GM23248 (cell line): ENCODE measurements at regions not wholly inside any gene's neighbourhood (a gene's known extent, or its start where the extent isn't known, plus 50 kb on each side); places are given as distances from the start of the nearest gene placed in this dataset.

ENCODE experiments used
- DNase-seq: peaks from one replicate; pipeline ENCODE4 v3.0.0-alpha.2; 2015
- H2AFZ ChIP-seq: fragments of 200-600 bp; sonication (generic); 2 replicates; pipeline ENCODE4 v1.6.1; 2016; ENCODE audit warnings: antibody characterized with exemption
- H3F3A ChIP-seq: fragments of 200-600 bp; sonication (generic); 2 replicates; pipeline ENCODE4 v1.6.1; 2016; ENCODE audit warnings: mild to moderate bottlenecking, antibody characterized with exemption, mixed run types; ENCODE audit not compliant: insufficient read depth
- H3K27ac ChIP-seq: fragments of 200-600 bp; sonication (generic); 2 replicates; pipeline ENCODE4 v1.5.1; 2016; ENCODE audit warnings: mild to moderate bottlenecking
- H3K27me3 ChIP-seq: fragments of 200-600 bp; sonication (generic); replicated peaks from 2 replicates; pipeline ENCODE4 v1.6.1; 2016; ENCODE audit warnings: mild to moderate bottlenecking; ENCODE audit not compliant: insufficient read depth
- H3K36me3 ChIP-seq: fragments of 200-600 bp; sonication (generic); 2 replicates; pipeline ENCODE4 v1.6.1; 2016; ENCODE audit warnings: low read depth, mild to moderate bottlenecking
- H3K4me1 ChIP-seq: fragments of 200-600 bp; sonication (generic); 2 replicates; pipeline ENCODE4 v1.6.1; 2016; ENCODE audit warnings: mild to moderate bottlenecking; ENCODE audit not compliant: insufficient read depth
- H3K4me2 ChIP-seq: fragments of 200-600 bp; sonication (generic); one replicate; pipeline ENCODE4 v1.6.1; 2016; ENCODE audit warnings: mild to moderate bottlenecking; ENCODE audit not compliant: unreplicated experiment
- H3K4me3 ChIP-seq: fragments of 200-600 bp; sonication (generic); 2 replicates; pipeline ENCODE4 v1.5.1; 2016; ENCODE audit warnings: mild to moderate bottlenecking
- H3K79me2 ChIP-seq: fragments of 200-600 bp; sonication (generic); 2 replicates; pipeline ENCODE4 v1.6.1; 2016; ENCODE audit warnings: mild to moderate bottlenecking; ENCODE audit not compliant: insufficient read depth
- H3K9ac ChIP-seq: fragments of 200-600 bp; sonication (generic); 2 replicates; pipeline ENCODE4 v1.6.1; 2016; ENCODE audit warnings: mild to moderate bottlenecking
- H3K9me2 ChIP-seq: fragments of 200-600 bp; sonication (generic); 2 replicates; pipeline ENCODE4 v1.6.1; 2016; ENCODE audit warnings: mixed run types, mild to moderate bottlenecking, moderate library complexity; ENCODE audit not compliant: insufficient read depth
- H3K9me3 ChIP-seq: fragments of 200-600 bp; sonication (generic); one replicate; pipeline ENCODE4 v1.6.1; 2017; ENCODE audit warnings: low read depth
- H4K20me1 ChIP-seq: fragments of 200-600 bp; sonication (generic); 2 replicates; pipeline ENCODE4 v1.6.0; 2016; ENCODE audit not compliant: insufficient read depth
- EZH2 ChIP-seq: fragments of 200-600 bp; sonication (generic); IDR thresholded peaks from 2 replicates; pipeline ENCODE4 v1.6.1; 2018; ENCODE audit warnings: antibody characterized with exemption, mild to moderate bottlenecking; ENCODE audit not compliant: insufficient read depth, poor library complexity, severe bottlenecking
- EZH2phosphoT487 ChIP-seq: fragments of 200-600 bp; sonication (generic); IDR thresholded peaks from 2 replicates; pipeline ENCODE4 v1.6.1; 2018; ENCODE audit warnings: antibody characterized with exemption, moderate library complexity, mild to moderate bottlenecking, low read depth; ENCODE audit not compliant: insufficient read depth
- WGBS, 2 experiments: methylation state at CpG; one replicate each; pipeline ENCODE4 v1.1.6; 2015 to 2017; ENCODE audit warnings: low lambda C conversion rate in 2 of 2, low coverage in 1 of 2; ENCODE audit errors: missing lambda C conversion rate in 2 of 2; 5-methylcytosine and 5-hydroxymethylcytosine counted together
- in situ Hi-C: fragments of 300-500 bp; cut with MboI; formaldehyde crosslinking; loops from 2 replicates; pipeline ENCODE4 v1.15.0; 2020

DNA sequence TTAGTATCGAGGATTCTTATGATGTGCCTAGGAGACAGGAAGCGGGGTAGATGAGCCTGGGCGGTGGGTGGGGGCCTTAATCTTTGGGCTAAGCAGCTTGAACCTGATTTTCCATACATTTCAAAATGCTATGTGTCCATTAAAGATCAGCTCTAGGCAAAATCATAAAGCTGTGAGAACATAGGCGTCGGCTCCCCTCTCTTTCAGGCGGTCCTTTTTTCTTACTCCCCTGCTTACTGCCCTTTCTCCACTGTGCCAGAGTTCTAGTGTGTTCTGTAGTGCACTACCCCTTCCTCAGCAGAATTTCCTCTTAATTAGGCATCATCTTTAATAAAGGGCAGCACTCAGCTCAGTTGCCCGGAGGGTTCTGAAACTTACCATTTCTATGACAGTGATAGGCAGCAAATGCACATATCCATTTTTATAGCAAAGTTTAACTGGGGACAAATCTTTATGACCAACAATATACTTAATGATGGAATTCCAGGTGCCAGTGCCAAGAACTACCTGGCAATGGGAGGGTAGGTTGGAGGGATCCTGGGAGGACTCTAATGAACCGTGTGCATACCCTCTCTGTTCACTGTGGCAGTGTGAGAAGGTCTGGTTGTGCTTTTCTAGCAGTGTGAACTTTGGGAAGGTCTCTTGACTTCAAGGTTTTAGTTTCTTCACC, 404.5 kb upstream of the TPM1 start:
- in situ Hi-C loops, result no loop called here
- no peak overlapping the region for H3K4me3 ChIP-seq
- DNase-seq, result no peak
- H3K27ac ChIP-seq, result no peak overlapping the region
- no peak overlapping the region for H3K4me2 ChIP-seq
- no peak for TF ChIP-seq EZH2
- TF ChIP-seq EZH2phosphoT487, result no peak
- no peaks in the 10 kb centered on the region for H3K36me3 ChIP-seq
- peaks cover 46% of the 10 kb centered on the region for H3K79me2 ChIP-seq
- H2AFZ ChIP-seq, result no peak overlapping the region
- H4K20me1 ChIP-seq, result no peaks in the 10 kb centered on the region
- H3K9me3 ChIP-seq, result no peaks in the 10 kb centered on the region
- no peak overlapping the region for H3K9ac ChIP-seq
- H3K9me2 ChIP-seq, result no peaks in the 10 kb centered on the region
- H3F3A ChIP-seq, result no peaks in the 10 kb centered on the region
- 0 out of 2 replicates have a peak, but pooled peaks cover under 1% of the 10 kb centered on the region for H3K4me1 ChIP-seq
- 97 to 98% methylated on average over 8 of the region's 8 CpGs for WGBS, 2 experiments
- H3K27me3 ChIP-seq, result no peaks in the 10 kb centered on the region

DNA sequence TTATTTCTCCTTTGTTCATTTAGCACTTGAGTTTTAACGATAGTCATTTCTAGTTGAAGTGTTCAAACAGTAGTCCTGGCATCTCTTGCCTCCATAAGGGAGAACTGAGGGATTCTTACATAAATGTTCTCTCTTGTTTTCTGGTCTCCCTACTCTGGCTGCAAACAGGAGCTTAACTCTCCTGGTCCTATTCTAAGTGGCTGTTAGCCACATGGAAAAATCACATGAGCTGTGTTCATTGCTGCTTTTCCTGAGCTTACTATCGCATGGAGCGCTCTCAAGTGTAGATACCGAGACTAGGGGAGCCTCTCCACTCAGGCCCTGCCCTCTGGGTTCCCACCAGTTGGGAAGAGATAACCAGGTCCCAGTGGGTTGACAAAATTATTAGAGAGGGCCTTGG, 403.1 kb upstream of the TPM1 start:
- Histone ChIP-seq H2AFZ (no peak overlapping the region), H3K4me1 (0 out of 2 replicates have a peak, but pooled peaks cover 2% of the 10 kb centered on the region), H3K27ac (no peak overlapping the region), H3K36me3 (no peaks in the 10 kb centered on the region), H3K4me3 (no peak overlapping the region), H3K27me3 (no peaks in the 10 kb centered on the region), H3K4me2 (no peak overlapping the region), H3F3A (no peaks in the 10 kb centered on the region), H3K9ac (no peak overlapping the region), H3K79me2 (peaks cover 34% of the 10 kb centered on the region), H3K9me2 (no peaks in the 10 kb centered on the region), H4K20me1 (no peaks in the 10 kb centered on the region), H3K9me3 (no peaks in the 10 kb centered on the region)
- TF ChIP-seq EZH2, result no peak
- no peak for TF ChIP-seq EZH2phosphoT487
- no peak for DNase-seq
- in situ Hi-C loops, result no loop called here
- 88 to 89% methylated on average over 4 of the region's 4 CpGs for WGBS, 2 experiments

DNA sequence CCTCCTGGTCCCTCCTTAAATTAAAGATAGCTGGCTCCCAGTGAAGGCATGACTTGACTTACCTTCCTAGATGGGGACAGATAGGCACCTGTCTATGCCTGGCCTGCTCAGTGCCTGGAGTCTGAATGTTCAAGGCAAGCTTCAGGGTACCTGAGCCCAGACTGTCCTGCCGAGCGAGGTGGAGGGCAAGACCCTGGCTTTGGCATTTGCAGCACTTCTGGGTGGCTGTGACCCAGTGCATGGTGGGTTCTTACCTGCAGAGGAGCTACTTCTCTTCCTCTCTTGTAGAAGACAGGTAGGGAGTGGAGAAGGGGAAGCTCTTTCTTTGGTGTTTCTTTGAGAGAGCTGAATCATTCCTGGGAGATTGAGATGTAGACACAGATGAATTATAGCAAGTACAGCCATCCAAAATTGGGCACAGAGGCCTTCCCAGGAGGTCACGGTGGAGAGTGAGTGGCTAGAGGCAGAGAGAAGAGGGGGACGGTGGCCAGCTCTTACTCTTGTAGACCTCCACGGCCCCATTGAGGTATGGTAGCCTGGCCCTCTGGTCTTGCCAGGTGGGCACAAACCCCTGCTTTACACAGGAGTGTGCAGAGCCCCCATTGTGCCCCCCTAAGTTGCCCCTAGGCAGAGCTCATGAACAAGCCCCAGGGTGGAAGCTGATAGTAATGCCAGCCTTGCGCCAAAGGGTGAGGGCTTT, 402.5 kb upstream of the TPM1 start:
- Histone ChIP-seq H2AFZ (no peak overlapping the region), H3K27ac (no peak overlapping the region), H3K9ac (no peak overlapping the region), H3K4me3 (no peak overlapping the region), H3F3A (no peaks in the 10 kb centered on the region), H3K9me2 (no peaks in the 10 kb centered on the region), H3K27me3 (no peaks in the 10 kb centered on the region), H3K4me1 (0 out of 2 replicates have a peak, but pooled peaks cover 5% of the 10 kb centered on the region), H3K79me2 (peaks cover 28% of the 10 kb centered on the region), H3K36me3 (no peaks in the 10 kb centered on the region), H3K9me3 (no peaks in the 10 kb centered on the region), H3K4me2 (no peak overlapping the region), H4K20me1 (no peaks in the 10 kb centered on the region)
- 96 to 98% methylated on average over 6 of the region's 6 CpGs for WGBS, 2 experiments
- DNase-seq, result no peak
- no peak for TF ChIP-seq EZH2phosphoT487
- TF ChIP-seq EZH2, result no peak
- in situ Hi-C loops, result no loop called here

DNA sequence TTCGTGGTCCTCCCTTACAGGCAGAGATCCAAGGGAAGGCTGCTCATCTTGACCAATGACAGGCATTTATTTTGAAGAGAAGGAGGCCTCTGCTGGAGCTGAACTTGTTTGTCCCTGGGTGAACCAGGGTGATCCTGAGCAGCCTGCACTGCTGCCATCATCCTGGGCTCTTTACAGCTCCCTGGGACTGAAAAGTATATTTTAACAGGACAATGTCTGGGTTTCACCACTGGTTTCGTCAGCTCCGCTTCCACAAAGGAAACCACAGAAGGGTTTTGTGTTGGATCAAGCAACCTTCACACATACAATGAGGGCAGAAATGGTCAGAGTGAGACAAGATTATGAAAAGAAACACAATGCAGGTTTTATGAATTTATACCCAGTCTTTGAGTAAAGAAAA, 400.7 kb upstream of the TPM1 start:
- Histone ChIP-seq H3F3A (no peaks in the 10 kb centered on the region), H4K20me1 (no peaks in the 10 kb centered on the region), H3K9ac (no peak overlapping the region), H3K4me3 (no peak overlapping the region), H3K4me1 (0 out of 2 replicates have a peak, but pooled peaks cover 5% of the 10 kb centered on the region), H3K9me3 (no peaks in the 10 kb centered on the region), H3K4me2 (no peak overlapping the region), H3K27me3 (no peaks in the 10 kb centered on the region), H3K27ac (no peak overlapping the region), H3K9me2 (no peaks in the 10 kb centered on the region), H2AFZ (no peak overlapping the region), H3K36me3 (no peaks in the 10 kb centered on the region), H3K79me2 (peaks cover 24% of the 10 kb centered on the region; the same call in 1 of the 2 replicates)
- in situ Hi-C loops, result no loop called here
- TF ChIP-seq EZH2 (no peak), EZH2phosphoT487 (no peak)
- 83 to 85% methylated on average over 3 of the region's 3 CpGs for WGBS, 2 experiments
- DNase-seq, result no peak
